ENCODE measurements at regions not wholly inside any gene's neighbourhood (a gene's known extent, or its start where the extent isn't known, plus 50 kb on each side); places are given as distances from the start of the nearest gene placed in this dataset.

- no peaks in the 10 kb centered on the region for H3K9me3 ChIP-seq (replicated peaks in 1 of 3)
- no peak overlapping the region for H3K27ac ChIP-seq
- TF ChIP-seq POLR2A (IDR thresholded peaks at IDR 0.05) (no peak), CTCF (IDR thresholded peaks at IDR 0.05) (no peak)
- H3K27me3 ChIP-seq, result no peaks in the 10 kb centered on the region
- no peak for DNase-seq
- H3K36me3 ChIP-seq (replicated peaks in 1 of 2), result no peaks in the 10 kb centered on the region
- intact Hi-C loops (cut with DNase I), result no loop called here
- H3K4me3 ChIP-seq, result no peak overlapping the region
- no peaks in the 10 kb centered on the region for H3K4me1 ChIP-seq (replicated peaks in 1 of 2)
These were observed 437.3 kb downstream of the TBL1XR1 start for GRCh38 chr3:176759815-176760506.

- H3K4me1 ChIP-seq (replicated peaks in 1 of 2), result no peaks in the 10 kb centered on the region
- H3K27me3 ChIP-seq, result no peaks in the 10 kb centered on the region
- intact Hi-C loops (cut with DNase I), result no loop called here
- no peak for DNase-seq
- no peak overlapping the region for H3K4me3 ChIP-seq
- TF ChIP-seq POLR2A (IDR thresholded peaks at IDR 0.05), result no peak
- TF ChIP-seq CTCF (IDR thresholded peaks at IDR 0.05), result no peak
- no peaks in the 10 kb centered on the region for H3K36me3 ChIP-seq (replicated peaks in 1 of 2)
- no peak overlapping the region for H3K27ac ChIP-seq
- H3K9me3 ChIP-seq (replicated peaks in 1 of 3), result no peaks in the 10 kb centered on the region
These were observed 439.9 kb downstream of the TBL1XR1 start for GRCh38 chr3:176757429-176757828.

GRCh38 chr3:176755977-176756376, 441.3 kb downstream of the TBL1XR1 start:
- H3K4me1 ChIP-seq (replicated peaks in 1 of 2), result no peaks in the 10 kb centered on the region
- intact Hi-C loops (cut with DNase I), result no loop called here
- no peaks in the 10 kb centered on the region for H3K9me3 ChIP-seq (replicated peaks in 1 of 3)
- H3K36me3 ChIP-seq (replicated peaks in 1 of 2), result no peaks in the 10 kb centered on the region
- no peak for DNase-seq
- 86 to 93% (median 90%) methylated on average over 6 of the region's 6 CpGs for WGBS, 4 donors
- H3K27me3 ChIP-seq, result no peaks in the 10 kb centered on the region
- H3K27ac ChIP-seq, result no peak overlapping the region
- no peak for TF ChIP-seq POLR2A (IDR thresholded peaks at IDR 0.05)
- no peak for TF ChIP-seq CTCF (IDR thresholded peaks at IDR 0.05)
- H3K4me3 ChIP-seq, result no peak overlapping the region

- no peaks in the 10 kb centered on the region for H3K9me3 ChIP-seq (replicated peaks in 1 of 3)
- TF ChIP-seq POLR2A (IDR thresholded peaks at IDR 0.05) (no peak), CTCF (IDR thresholded peaks at IDR 0.05) (no peak)
- intact Hi-C loops (cut with DNase I), result no loop called here
- H3K27me3 ChIP-seq, result no peaks in the 10 kb centered on the region
- no peak overlapping the region for H3K27ac ChIP-seq
- 47 to 89% (median 88%) methylated on average over 1 of the region's 1 CpG for WGBS, 4 donors
- H3K4me3 ChIP-seq, result no peak overlapping the region
- no peaks in the 10 kb centered on the region for H3K4me1 ChIP-seq (replicated peaks in 1 of 2)
- H3K36me3 ChIP-seq (replicated peaks in 1 of 2), result no peaks in the 10 kb centered on the region
- no peak for DNase-seq
These were observed 441.7 kb downstream of the TBL1XR1 start for GRCh38 chr3:176755552-176755951.
